ENCODE measurements at regions not wholly inside any gene's neighbourhood (a gene's known extent, or its start where the extent isn't known, plus 50 kb on each side); places are given as distances from the start of the nearest gene placed in this dataset.

DNA sequence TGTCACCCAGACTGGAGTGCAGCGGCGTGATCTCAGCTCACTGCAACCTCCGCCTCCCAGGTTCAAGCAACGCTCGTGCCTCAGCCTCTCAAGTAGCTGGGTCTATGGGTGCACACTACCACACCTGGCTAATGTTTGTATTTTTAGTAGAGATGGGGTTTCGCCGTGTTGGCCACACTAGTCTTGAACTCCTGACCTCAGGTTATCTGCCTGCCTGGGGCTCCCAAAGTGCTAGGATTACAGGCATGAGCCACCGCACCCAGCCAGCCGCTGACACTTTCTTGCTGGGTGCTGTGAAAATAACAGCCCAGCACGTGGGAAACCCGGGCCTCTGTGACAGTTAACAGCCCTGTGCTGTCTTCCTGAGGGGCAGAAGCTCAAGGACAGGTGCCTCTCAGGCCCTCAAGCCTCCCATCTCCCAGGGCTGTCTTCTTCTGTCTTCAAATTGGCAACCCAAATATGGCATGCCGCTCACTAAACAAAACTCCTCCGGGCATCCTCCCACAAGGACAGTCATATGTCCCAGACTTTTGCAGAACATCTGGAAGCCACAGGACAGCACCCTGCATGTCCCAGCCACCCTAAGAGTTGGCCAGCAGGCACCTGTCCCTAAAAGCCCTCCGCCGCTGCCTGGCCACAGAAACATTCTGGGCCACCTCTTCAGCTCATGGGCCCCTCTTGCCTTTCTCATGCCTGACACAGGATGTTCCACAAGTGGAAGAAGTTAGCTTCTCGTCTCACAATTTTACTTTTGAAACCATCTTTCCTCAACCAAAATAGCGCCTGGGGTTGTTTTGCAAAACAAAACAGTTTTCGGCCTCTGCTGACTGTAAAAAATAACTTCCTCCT, 233.6 kb downstream of the SYK start:
- no peak for DNase-seq
- TF ChIP-seq, protein P1, sequence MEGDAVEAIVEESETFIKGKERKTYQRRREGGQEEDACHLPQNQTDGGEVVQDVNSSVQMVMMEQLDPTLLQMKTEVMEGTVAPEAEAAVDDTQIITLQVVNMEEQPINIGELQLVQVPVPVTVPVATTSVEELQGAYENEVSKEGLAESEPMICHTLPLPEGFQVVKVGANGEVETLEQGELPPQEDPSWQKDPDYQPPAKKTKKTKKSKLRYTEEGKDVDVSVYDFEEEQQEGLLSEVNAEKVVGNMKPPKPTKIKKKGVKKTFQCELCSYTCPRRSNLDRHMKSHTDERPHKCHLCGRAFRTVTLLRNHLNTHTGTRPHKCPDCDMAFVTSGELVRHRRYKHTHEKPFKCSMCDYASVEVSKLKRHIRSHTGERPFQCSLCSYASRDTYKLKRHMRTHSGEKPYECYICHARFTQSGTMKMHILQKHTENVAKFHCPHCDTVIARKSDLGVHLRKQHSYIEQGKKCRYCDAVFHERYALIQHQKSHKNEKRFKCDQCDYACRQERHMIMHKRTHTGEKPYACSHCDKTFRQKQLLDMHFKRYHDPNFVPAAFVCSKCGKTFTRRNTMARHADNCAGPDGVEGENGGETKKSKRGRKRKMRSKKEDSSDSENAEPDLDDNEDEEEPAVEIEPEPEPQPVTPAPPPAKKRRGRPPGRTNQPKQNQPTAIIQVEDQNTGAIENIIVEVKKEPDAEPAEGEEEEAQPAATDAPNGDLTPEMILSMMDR (IDR thresholded peaks at IDR 0.05), result no peak
- intact Hi-C loops (cut with DNase I, micrococcal nuclease), result loop anchor here (5.0 to 10.0 kb wide), 2 partner anchors 390 to 397 kb away; partner anchors contain the start of gene NFIL3 (in 1 of the 2)

DNA sequence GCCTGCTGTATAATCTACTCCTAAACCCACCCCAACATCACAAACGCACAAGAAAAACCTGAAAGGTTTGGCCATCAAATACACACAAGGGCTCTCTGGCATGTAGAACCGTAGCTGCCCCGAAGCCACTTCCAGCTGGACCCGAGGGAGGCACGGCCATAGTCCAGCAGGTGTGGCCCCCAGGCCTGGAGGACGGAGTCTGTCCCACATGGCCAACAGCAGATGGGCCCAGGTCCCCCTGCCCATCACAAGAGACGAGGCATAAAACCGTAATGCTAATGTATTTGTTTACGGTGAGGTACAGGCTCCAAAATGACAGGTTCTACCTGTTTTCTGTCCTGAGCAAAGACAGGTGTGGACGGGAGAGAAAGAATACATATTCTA, 234.2 kb downstream of the SYK start:
- Histone ChIP-seq H3K4me1 (ENCODE audit: low read depth) (peaks cover 21% of the 10 kb centered on the region), H3K4me3 (no peak overlapping the region), H3K36me3 (ENCODE audit: low read depth) (no peaks in the 10 kb centered on the region), H3K9me3 (no peaks in the 10 kb centered on the region)
- DNase-seq, result no peak
- TF ChIP-seq, protein P1 (IDR thresholded peaks at IDR 0.05), result no peak
- no peak for ATAC-seq
- intact Hi-C loops (cut with DNase I, micrococcal nuclease), result loop anchor here (5.0 to 10.0 kb wide), 2 partner anchors 389 to 396 kb away; partner anchors contain the start of gene NFIL3 (in 1 of the 2)

More for the DNA sequence above, 233.6 kb downstream of the SYK start:
- no peak for ATAC-seq
- H3K9me3 ChIP-seq, result no peaks in the 10 kb centered on the region
- no peaks in the 10 kb centered on the region for H3K36me3 ChIP-seq (ENCODE audit: low read depth)
- H3K4me1 ChIP-seq (ENCODE audit: low read depth), result peaks cover 21% of the 10 kb centered on the region
- no peak overlapping the region for H3K4me3 ChIP-seq

DNA sequence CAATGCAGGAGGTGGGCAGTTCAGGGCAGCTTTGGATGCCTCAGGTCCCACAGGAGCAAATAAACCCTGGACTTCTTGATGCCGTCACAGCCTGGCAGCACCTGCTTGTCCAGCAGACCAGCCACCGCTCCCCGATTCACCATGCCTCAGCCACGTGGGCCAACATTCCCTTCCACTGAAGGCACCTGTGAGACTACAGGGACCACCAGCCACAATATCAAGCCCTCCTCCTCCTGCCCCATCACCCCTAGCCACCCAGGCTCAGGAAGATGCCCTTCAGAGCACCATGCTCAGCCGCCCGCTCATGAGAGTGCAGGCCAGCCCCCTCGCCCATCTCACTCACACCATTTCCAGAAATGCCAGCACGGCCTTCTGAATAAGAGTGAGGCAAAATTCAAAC, 234.7 kb downstream of the SYK start:
- DNase-seq (no peak), ATAC-seq (no peak)
- TF ChIP-seq, protein P1 (IDR thresholded peaks at IDR 0.05), result no peak
- Histone ChIP-seq H3K36me3 (ENCODE audit: low read depth) (no peaks in the 10 kb centered on the region), H3K4me1 (ENCODE audit: low read depth) (peaks cover 21% of the 10 kb centered on the region), H3K9me3 (no peaks in the 10 kb centered on the region), H3K4me3 (no peak overlapping the region)
- intact Hi-C loops (cut with DNase I, micrococcal nuclease), result loop anchor here (5.0 to 10.0 kb wide), 2 partner anchors 388 to 396 kb away; partner anchors contain the start of gene NFIL3 (in 1 of the 2)

DNA sequence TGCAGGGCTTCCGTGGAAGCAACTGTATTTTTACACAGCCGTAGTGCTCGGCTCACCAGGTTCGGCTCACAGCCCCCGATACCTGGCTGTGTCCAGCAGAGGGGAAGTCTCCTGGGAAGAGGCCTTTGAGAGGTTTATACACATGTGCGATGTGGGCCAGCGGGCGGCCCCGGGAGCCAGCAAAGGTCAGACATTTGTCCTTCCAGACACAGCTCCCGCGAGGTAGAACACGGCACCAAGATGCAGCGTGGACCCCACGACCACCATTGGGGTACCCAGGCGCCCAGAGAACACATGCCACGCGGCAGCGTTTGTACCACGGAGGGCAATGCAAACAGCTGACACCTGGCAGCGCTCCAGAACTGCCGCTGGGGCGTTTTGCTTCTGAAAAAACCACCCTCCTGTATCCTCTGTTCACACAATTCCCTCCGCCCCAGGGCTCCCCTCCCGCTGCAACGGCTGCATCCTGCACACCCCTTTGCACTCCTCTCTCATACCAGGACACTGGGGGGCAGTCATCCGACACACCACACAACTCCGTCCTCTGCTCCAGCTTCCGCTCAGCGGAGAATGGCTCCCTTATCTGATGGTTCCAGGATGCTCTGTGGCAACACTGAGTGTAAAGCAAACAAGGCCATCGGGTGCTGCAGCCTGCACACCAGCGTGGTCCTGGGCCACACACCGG, 235.3 kb downstream of the SYK start:
- H3K4me3 ChIP-seq, result no peak overlapping the region
- intact Hi-C loops (cut with DNase I, micrococcal nuclease), result loop anchor here (5.0 to 10.0 kb wide), 2 partner anchors 388 to 395 kb away; partner anchors contain the start of gene NFIL3 (in 1 of the 2)

More for the DNA sequence above, 235.3 kb downstream of the SYK start:
- ATAC-seq (peak; percentile 90), DNase-seq (peak; percentile 78 to 80 (median 79))
- Histone ChIP-seq H3K36me3 (ENCODE audit: low read depth) (no peaks in the 10 kb centered on the region), H3K4me1 (ENCODE audit: low read depth) (peaks cover 21% of the 10 kb centered on the region), H3K9me3 (no peaks in the 10 kb centered on the region)
- TF ChIP-seq, protein P1 (IDR thresholded peaks at IDR 0.05), result peak; percentile 42
